ENCODE measurements at regions not wholly inside any gene's neighbourhood (a gene's known extent, or its start where the extent isn't known, plus 50 kb on each side); places are given as distances from the start of the nearest gene placed in this dataset.
A peak's percentile ranks its signal among the peaks of the same experiment; 100 is the strongest.

DNA sequence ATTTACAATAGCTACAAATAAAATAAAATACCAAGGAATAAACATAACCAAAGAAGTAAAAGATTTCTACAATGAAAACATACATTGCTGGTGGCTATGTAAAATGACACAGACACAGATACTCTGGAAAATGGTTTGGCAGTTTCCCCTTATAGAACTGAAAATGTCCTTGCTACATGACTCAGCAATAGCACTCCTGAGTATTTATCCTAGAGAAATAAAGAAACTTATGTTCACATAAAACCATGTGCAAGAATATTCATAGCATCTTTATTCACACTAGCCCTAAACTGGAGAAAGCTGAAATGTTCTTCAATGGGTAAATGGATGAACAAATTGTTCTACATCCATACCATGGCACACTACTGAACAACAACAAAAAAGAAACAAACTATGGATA lies 100.2 kb upstream of the RFC3 start:
- H2BK20ac ChIP-seq (ENCODE audit: low read depth, low read length), result no peak overlapping the region
- H3K27ac ChIP-seq (ENCODE audit: insufficient read depth, low read length), result no peak overlapping the region
- in situ Hi-C loops (cut with MboI; ENCODE audit: low sequenced_read_pairs), result loop anchor here (10.0 to 25.0 kb wide), 3 partner anchors 153 to 1130 kb away; partner anchors contain the start of genes PDS5B and STARD13
- no peak overlapping the region for H3K23ac ChIP-seq (ENCODE audit: low read depth, low read length)
- H2BK15ac ChIP-seq (ENCODE audit: low read depth, low read length), result no peak overlapping the region
- H3K9ac ChIP-seq (ENCODE audit: low read depth, low read length), result no peak overlapping the region
- no peaks in the 10 kb centered on the region for H3K79me1 ChIP-seq (ENCODE audit: low read depth in 1 of 2, low read length in 2 of 2)
- no TSS peak for BruUV-seq (replicated peaks)
- intact Hi-C loops (cut with micrococcal nuclease), result no loop called here
- no peak overlapping the region; the same call in 1 of the 2 replicates for H2BK120ac ChIP-seq (ENCODE audit: low read depth, low read length)
- TF ChIP-seq NFE2L2 (IDR thresholded peaks at IDR 0.05; ENCODE audit: low read depth, low read length) (peak; percentile 83), MAZ (IDR thresholded peaks at IDR 0.05; ENCODE audit: borderline replicate concordance, low read depth, low read length) (no peak), RFX5 (IDR thresholded peaks at IDR 0.05; ENCODE audit: low read depth, low read length) (no peak), FOS (IDR thresholded peaks at IDR 0.05; ENCODE audit: low read depth, low read length) (no peak), CHD1 (IDR thresholded peaks at IDR 0.05; ENCODE audit: low read depth, low read length) (no peak), MXI1 (IDR thresholded peaks at IDR 0.05; ENCODE audit: borderline replicate concordance, low read depth, low read length) (no peak), CEBPB (IDR thresholded peaks at IDR 0.05; ENCODE audit: low read depth, low read length) (no peak), POLR2A (IDR thresholded peaks at IDR 0.05; ENCODE audit: low read depth, low read length) (no peak)
- TF ChIP-seq, protein P1, sequence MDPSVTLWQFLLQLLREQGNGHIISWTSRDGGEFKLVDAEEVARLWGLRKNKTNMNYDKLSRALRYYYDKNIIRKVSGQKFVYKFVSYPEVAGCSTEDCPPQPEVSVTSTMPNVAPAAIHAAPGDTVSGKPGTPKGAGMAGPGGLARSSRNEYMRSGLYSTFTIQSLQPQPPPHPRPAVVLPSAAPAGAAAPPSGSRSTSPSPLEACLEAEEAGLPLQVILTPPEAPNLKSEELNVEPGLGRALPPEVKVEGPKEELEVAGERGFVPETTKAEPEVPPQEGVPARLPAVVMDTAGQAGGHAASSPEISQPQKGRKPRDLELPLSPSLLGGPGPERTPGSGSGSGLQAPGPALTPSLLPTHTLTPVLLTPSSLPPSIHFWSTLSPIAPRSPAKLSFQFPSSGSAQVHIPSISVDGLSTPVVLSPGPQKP (IDR thresholded peaks at IDR 0.05; ENCODE audit: borderline replicate concordance, low read depth, low read length), result no peak
- no peak overlapping the region for H4K91ac ChIP-seq (ENCODE audit: insufficient read depth, low read depth, low read length)
- H3K4me1 ChIP-seq (ENCODE audit: control insufficient read depth, insufficient read depth, low read length), result peaks cover 3% of the 10 kb centered on the region; the same call in 1 of the 2 replicates
- no peaks in the 10 kb centered on the region for H4K20me1 ChIP-seq (ENCODE audit: insufficient read depth, low read length)
- H2BK5ac ChIP-seq (ENCODE audit: low read depth, low read length, poor library complexity, severe bottlenecking), result no peak overlapping the region
- CTCF ChIA-PET, result interaction anchor here (0.7 kb wide), 1 partner anchor 230 kb away, joined by 3 read pairs; no protein-coding TSS in a partner anchor
- no peak overlapping the region for H2AFZ ChIP-seq (replicated peaks; ENCODE audit: low read length, poor library complexity)
- DNase-seq (peak; percentile 13), ATAC-seq (ENCODE audit: low read depth) (no peak; the same call in 1 of the 2 replicates)
- H3K4me3 ChIP-seq (ENCODE audit: insufficient read depth, low read depth, low read length), result no peak overlapping the region
- no peak overlapping the region; the same call in 1 of the 2 replicates for H4K5ac ChIP-seq (ENCODE audit: low read depth, low read length)
- H3K9me3 ChIP-seq (ENCODE audit: control insufficient read depth, insufficient read depth, low read length), result no peaks in the 10 kb centered on the region
- no peak overlapping the region for H3K14ac ChIP-seq (replicated peaks; ENCODE audit: low read depth, low read length)
- H3K9me1 ChIP-seq (ENCODE audit: insufficient read depth, low read length), result no peaks in the 10 kb centered on the region
- H3K4me2 ChIP-seq (ENCODE audit: low read depth, low read length), result no peak overlapping the region
- dilution Hi-C loops (cut with HindIII; ENCODE audit: low sequenced_read_pairs, unreplicated experiment), result no loop called here
- H3K36me3 ChIP-seq (ENCODE audit: control insufficient read depth, insufficient read depth, low read length), result no peaks in the 10 kb centered on the region
- H2AK9ac ChIP-seq (replicated peaks; ENCODE audit: low read depth, low read length, poor library complexity), result no peak overlapping the region
- POLR2A ChIA-PET (ENCODE audit: unreplicated experiment), result interaction anchor here (0.6 kb wide), 1 partner anchor 33 kb away, joined by 3 read pairs; no protein-coding TSS in a partner anchor
- no peak overlapping the region for H2AK5ac ChIP-seq (ENCODE audit: low read depth, low read length)
- H4K8ac ChIP-seq (ENCODE audit: low read depth in 2 of 2, low read length in 2 of 2), result no peak overlapping the region
- no peak overlapping the region for H3K56ac ChIP-seq (ENCODE audit: extremely low read depth, insufficient read depth, low read length)
- no peaks in the 10 kb centered on the region; the same call in 1 of the 2 replicates for H3K27me3 ChIP-seq (ENCODE audit: control insufficient read depth, insufficient read depth, low read length)
- no peak overlapping the region; the same call in 1 of the 2 replicates for H3K4ac ChIP-seq (ENCODE audit: low read depth, low read length)
- peak overlapping the region; percentile 71; the same call in 1 of the 2 replicates for H3K18ac ChIP-seq (ENCODE audit: low read depth, low read length)

Data from IMR-90 (cell line).